D721Med (cell line): ENCODE measurements at regions not wholly inside any gene's neighbourhood (a gene's known extent, or its start where the extent isn't known, plus 50 kb on each side); places are given as distances from the start of the nearest gene placed in this dataset.

Source experiments
- DNase-seq: peaks from one replicate; pipeline ENCODE4 v3.0.0; 2011; ENCODE audit warnings: low spot score; ENCODE audit not compliant: insufficient read length
- FAIRE-seq: peaks from 2 replicates; lab custom pipeline; 2011; peaks lifted over from hg19 to GRCh38; lab: Jason Lieb, UNC
- TF ChIP-seq, protein P1 (sequence below): IDR thresholded peaks from 2 replicates; pipeline ENCODE4 v1.5.1; 2012; ENCODE audit warnings: mild to moderate bottlenecking, control low read depth; ENCODE audit not compliant: insufficient read depth; ENCODE audit errors: missing control alignments

DNA sequence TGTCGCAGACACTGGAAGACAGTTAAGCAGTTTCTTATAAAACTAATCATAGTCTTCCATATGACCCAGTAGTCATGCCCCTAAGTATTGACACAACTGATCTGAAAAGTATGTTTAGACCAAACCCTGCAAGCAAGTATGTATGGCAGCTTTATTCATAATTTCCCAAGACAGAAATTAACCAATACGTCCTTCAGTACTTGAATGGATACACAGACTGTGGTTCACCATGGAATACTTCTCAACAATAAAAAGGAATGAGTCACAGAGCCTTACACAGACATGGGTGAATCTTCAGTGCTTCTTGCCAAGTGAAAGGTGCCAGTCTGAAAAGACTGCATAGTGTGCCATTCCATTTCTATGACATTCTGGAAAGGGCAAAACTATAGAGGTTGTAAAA lies 50.2 kb upstream of the AKR1E2 start:
- TF ChIP-seq, protein P1, sequence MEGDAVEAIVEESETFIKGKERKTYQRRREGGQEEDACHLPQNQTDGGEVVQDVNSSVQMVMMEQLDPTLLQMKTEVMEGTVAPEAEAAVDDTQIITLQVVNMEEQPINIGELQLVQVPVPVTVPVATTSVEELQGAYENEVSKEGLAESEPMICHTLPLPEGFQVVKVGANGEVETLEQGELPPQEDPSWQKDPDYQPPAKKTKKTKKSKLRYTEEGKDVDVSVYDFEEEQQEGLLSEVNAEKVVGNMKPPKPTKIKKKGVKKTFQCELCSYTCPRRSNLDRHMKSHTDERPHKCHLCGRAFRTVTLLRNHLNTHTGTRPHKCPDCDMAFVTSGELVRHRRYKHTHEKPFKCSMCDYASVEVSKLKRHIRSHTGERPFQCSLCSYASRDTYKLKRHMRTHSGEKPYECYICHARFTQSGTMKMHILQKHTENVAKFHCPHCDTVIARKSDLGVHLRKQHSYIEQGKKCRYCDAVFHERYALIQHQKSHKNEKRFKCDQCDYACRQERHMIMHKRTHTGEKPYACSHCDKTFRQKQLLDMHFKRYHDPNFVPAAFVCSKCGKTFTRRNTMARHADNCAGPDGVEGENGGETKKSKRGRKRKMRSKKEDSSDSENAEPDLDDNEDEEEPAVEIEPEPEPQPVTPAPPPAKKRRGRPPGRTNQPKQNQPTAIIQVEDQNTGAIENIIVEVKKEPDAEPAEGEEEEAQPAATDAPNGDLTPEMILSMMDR = no peak
- FAIRE-seq (no peak), DNase-seq (no peak)

GRCh38 chr10:4772202-4772570 lies 53.8 kb upstream of the AKR1E2 start:
- FAIRE-seq (no peak), DNase-seq (no peak)
- TF ChIP-seq, protein P1 = no peak

- TF ChIP-seq, protein P1 = no peak
- no peak for DNase-seq
Observed at GRCh38 chr10:4771554-4772201, 54.3 kb upstream of the AKR1E2 start.

GRCh38 chr10:4770801-4771553 lies 55.0 kb upstream of the AKR1E2 start:
- TF ChIP-seq, protein P1 = peak; percentile 50
- no peak for DNase-seq
- FAIRE-seq = no peak

More at GRCh38 chr10:4771554-4772201, 54.3 kb upstream of the AKR1E2 start:
- no peak for FAIRE-seq

GRCh38 chr10:4768416-4768815 lies 57.6 kb upstream of the AKR1E2 start:
- TF ChIP-seq, protein P1 = no peak
- no peak for FAIRE-seq

DNA sequence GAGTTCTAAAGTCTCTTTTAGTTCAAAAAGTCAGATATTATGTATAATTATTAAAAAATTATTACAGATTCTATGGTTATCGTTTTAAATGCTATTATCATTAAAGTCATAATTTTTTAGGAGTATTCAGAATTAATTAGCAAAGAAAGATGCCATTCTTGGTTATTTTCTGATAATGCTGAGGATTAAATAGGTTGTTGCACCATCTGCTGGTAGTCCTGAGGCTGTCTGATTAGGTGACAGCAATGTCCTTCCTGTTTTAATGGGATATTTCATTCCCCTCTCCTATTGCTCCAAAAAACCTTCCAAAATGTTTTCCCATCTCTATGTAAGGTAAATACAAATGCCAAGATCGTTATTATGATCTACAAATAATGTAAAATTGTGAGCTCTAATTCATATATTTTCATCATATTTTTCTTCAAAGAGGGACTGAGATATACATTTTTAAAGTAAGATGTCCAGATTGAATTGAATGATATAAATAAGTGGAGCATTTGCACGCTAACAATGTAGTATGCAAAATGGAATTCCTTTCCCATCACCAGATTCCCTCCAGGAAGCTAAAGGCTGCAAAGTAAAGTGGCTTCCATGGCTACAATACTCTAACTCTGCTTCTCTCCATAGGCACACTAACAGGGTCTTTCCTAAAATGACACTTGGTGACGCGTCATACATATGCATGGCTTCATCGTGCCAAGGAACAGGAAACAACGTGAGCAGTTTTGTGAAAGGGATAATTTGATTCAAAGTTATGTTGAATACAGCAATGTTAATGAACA lies 58.8 kb upstream of the AKR1E2 start:
- TF ChIP-seq, protein P1 = peak; percentile 84
- peak; percentile 64 for FAIRE-seq
- no peak for DNase-seq

More at GRCh38 chr10:4768416-4768815, 57.6 kb upstream of the AKR1E2 start:
- no peak for DNase-seq

GRCh38 chr10:4766454-4766853 lies 59.6 kb upstream of the AKR1E2 start:
- TF ChIP-seq, protein P1 = no peak
- DNase-seq = no peak
- FAIRE-seq = no peak
